Peyer's patch (tissue), 4 donors: ENCODE measurements at regions not wholly inside any gene's neighbourhood (a gene's known extent, or its start where the extent isn't known, plus 50 kb on each side); places are given as distances from the start of the nearest gene placed in this dataset.

Source experiments
- DNase-seq, 3 donors: peaks; one replicate each; pipeline ENCODE4 v3.0.0-alpha.2; 2017 to 2019
- H3K27ac ChIP-seq, 4 donors: fragments of 200-600 bp; sonication (generic); one replicate each; pipeline ENCODE4 v1.5.1; 2016 to 2019
- H3K27me3 ChIP-seq, 2 donors: fragments of 200-600 bp; sonication (generic); one replicate each; pipeline ENCODE4 v1.5.1; 2019
- H3K36me3 ChIP-seq, 3 donors: fragments of 200-600 bp; sonication (generic); one replicate each; pipeline ENCODE4 v1.5.1; 2016 to 2019
- H3K4me1 ChIP-seq, 4 donors: fragments of 200-600 bp; sonication (generic); one replicate each; pipeline ENCODE4 v1.5.1; 2016 to 2019
- H3K4me3 ChIP-seq, 4 donors: fragments of 200-600 bp; sonication (generic); 1 replicate in 3 of 4; 2 replicates in 1 of 4; pipeline ENCODE4 v1.5.1; 2016 to 2019; ENCODE audit warnings: mild to moderate bottlenecking in 1 of 4
- H3K9me3 ChIP-seq, 4 donors: fragments of 200-600 bp; sonication (generic); one replicate each; pipeline ENCODE4 v1.5.1; 2016 to 2019; ENCODE audit warnings: mild to moderate bottlenecking in 1 of 4
- POLR2A ChIP-seq, 2 donors: fragments of 450-650 bp; IDR thresholded peaks; one replicate each; pipeline ENCODE4 v1.5.1; 2017; ENCODE audit warnings: antibody characterized with exemption in 2 of 2, mild to moderate bottlenecking in 2 of 2, moderate library complexity in 2 of 2
- TF ChIP-seq, protein P1 (sequence below), 6 experiments: fragments of 450-650 bp in 4 of 6; fragments of 200-600 bp in 2 of 6; sonication (generic) in 1 of 6; IDR thresholded peaks; one replicate each; pipeline ENCODE4 v1.5.1; 2017 to 2019; ENCODE audit warnings: antibody characterized with exemption in 6 of 6, mild to moderate bottlenecking in 3 of 6, moderate library complexity in 1 of 6

GRCh38 chr15:26358708-26359107, 414.2 kb downstream of the GABRB3 start:
- peaks cover 0 to 3% (median 0%) of the 10 kb centered on the region in 4 donors for H3K9me3 ChIP-seq
- H3K27ac ChIP-seq: no peak overlapping the region
- H3K4me3 ChIP-seq: no peak overlapping the region
- no peaks in the 10 kb centered on the region for H3K27me3 ChIP-seq
- TF ChIP-seq POLR2A (IDR thresholded peaks at IDR 0.05): no peak
- TF ChIP-seq, protein P1, sequence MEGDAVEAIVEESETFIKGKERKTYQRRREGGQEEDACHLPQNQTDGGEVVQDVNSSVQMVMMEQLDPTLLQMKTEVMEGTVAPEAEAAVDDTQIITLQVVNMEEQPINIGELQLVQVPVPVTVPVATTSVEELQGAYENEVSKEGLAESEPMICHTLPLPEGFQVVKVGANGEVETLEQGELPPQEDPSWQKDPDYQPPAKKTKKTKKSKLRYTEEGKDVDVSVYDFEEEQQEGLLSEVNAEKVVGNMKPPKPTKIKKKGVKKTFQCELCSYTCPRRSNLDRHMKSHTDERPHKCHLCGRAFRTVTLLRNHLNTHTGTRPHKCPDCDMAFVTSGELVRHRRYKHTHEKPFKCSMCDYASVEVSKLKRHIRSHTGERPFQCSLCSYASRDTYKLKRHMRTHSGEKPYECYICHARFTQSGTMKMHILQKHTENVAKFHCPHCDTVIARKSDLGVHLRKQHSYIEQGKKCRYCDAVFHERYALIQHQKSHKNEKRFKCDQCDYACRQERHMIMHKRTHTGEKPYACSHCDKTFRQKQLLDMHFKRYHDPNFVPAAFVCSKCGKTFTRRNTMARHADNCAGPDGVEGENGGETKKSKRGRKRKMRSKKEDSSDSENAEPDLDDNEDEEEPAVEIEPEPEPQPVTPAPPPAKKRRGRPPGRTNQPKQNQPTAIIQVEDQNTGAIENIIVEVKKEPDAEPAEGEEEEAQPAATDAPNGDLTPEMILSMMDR (IDR thresholded peaks at IDR 0.05): no peak
- H3K36me3 ChIP-seq: no peaks in the 10 kb centered on the region
- DNase-seq: no peak
- no peaks in the 10 kb centered on the region for H3K4me1 ChIP-seq

- no peak for DNase-seq
- Histone ChIP-seq H3K4me1 (no peaks in the 10 kb centered on the region), H3K36me3 (no peaks in the 10 kb centered on the region), H3K4me3 (no peak overlapping the region), H3K9me3 (peaks cover 0 to 3% (median 0%) of the 10 kb centered on the region in 4 donors), H3K27ac (no peak overlapping the region), H3K27me3 (no peaks in the 10 kb centered on the region)
- no peak for TF ChIP-seq POLR2A (IDR thresholded peaks at IDR 0.05)
- TF ChIP-seq, protein P1 (IDR thresholded peaks at IDR 0.05): no peak
Observed at GRCh38 chr15:26357653-26358052, 415.2 kb downstream of the GABRB3 start.

GRCh38 chr15:26355472-26356074, 417.3 kb downstream of the GABRB3 start:
- no peaks in the 10 kb centered on the region for H3K27me3 ChIP-seq
- no peak overlapping the region for H3K4me3 ChIP-seq
- H3K27ac ChIP-seq: no peak overlapping the region
- no peak for DNase-seq
- peaks cover 0 to 3% (median 0%) of the 10 kb centered on the region in 4 donors for H3K9me3 ChIP-seq
- H3K36me3 ChIP-seq: no peaks in the 10 kb centered on the region
- no peak for TF ChIP-seq POLR2A (IDR thresholded peaks at IDR 0.05)
- TF ChIP-seq, protein P1 (IDR thresholded peaks at IDR 0.05): no peak
- H3K4me1 ChIP-seq: no peaks in the 10 kb centered on the region

DNA sequence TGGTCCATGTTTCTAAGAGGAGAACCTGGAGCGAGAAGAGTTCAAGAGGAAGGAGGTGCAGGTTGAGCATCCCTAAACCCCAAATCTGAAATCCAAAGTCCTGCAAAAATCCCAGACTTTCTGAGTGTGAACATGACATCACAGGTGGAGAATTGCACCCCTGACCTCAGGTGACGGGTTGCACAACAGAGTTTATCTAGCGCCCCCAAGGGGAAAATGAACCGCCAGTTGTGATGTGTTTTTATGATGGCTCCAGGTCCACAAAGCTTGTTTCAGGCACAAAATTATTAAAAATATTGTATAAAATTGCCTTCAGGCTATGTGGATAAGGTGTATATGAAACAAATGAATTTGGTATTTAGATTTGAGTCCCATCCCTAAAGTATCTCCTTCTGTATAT, 420.0 kb downstream of the GABRB3 start:
- no peak for DNase-seq
- no peaks in the 10 kb centered on the region for H3K27me3 ChIP-seq
- no peaks in the 10 kb centered on the region for H3K4me1 ChIP-seq

DNA sequence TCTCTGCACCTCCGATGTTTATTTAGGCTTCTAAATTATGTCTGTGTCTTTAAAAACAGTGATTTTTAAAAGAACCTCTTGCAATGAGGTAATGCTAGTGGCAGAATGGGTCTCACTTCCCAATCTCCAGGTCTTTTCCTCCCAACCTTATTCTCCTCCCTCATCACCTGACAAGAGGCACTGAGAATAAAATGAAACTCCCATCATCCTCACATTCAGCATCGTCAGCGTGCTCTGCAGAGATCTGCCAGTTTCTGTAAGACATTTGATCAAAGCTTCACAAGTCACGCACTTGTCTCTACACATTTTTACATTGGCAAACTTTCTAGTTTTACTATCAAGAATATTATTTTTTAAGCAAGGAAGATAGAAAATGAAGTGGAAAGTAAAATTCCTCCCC, 420.5 kb downstream of the GABRB3 start:
- Histone ChIP-seq H3K4me1 (no peaks in the 10 kb centered on the region), H3K27ac (no peak overlapping the region), H3K36me3 (no peaks in the 10 kb centered on the region), H3K27me3 (no peaks in the 10 kb centered on the region), H3K4me3 (no peak overlapping the region), H3K9me3 (peaks cover 0 to 3% (median 0%) of the 10 kb centered on the region in 4 donors)
- DNase-seq: no peak
- TF ChIP-seq POLR2A (IDR thresholded peaks at IDR 0.05): no peak
- TF ChIP-seq, protein P1 (IDR thresholded peaks at IDR 0.05): no peak

More for the DNA sequence above, 420.0 kb downstream of the GABRB3 start:
- H3K4me3 ChIP-seq: no peak overlapping the region
- H3K9me3 ChIP-seq: peaks cover 0 to 3% (median 0%) of the 10 kb centered on the region in 4 donors
- no peak overlapping the region for H3K27ac ChIP-seq
- TF ChIP-seq POLR2A (IDR thresholded peaks at IDR 0.05): no peak
- TF ChIP-seq, protein P1 (IDR thresholded peaks at IDR 0.05): no peak
- no peaks in the 10 kb centered on the region for H3K36me3 ChIP-seq
